ENCODE measurements at regions not wholly inside any gene's neighbourhood (a gene's known extent, or its start where the extent isn't known, plus 50 kb on each side); places are given as distances from the start of the nearest gene placed in this dataset.
A peak's percentile ranks its signal among the peaks of the same experiment; 100 is the strongest.

DNA sequence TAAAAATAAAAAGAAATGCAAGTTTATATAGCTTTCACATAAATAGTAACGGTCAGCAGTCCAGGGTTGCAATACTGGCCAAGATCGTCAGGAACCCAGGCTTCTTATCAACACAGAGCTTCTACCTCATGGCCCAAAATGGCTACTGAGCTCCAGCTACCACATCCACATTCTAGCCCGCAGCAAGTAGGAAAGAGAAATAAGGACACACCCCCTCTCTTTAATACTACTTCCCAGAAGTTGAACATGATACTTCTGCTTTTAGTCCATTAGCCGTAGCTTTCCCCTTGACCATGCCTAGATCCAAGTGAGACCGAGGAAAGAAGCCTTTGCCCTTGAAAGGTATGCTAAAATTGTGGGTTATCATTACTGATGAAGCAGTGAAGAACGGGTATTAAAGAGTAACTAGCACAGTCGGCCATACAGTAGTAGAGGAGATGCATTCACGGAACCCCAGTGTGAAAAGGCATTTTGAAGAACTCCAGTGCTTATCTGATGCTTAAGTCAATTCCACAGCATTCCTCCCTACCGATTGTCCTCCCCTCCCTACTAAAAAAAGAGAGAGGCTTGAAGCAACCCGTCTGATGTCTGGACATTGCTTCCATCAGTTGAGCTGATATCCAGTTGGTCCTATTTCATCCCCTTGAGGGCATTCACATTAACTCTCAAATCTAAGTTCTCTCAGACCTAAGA, 226.9 kb upstream of the RREB1 start (continued):
- TF ChIP-seq, protein P1, sequence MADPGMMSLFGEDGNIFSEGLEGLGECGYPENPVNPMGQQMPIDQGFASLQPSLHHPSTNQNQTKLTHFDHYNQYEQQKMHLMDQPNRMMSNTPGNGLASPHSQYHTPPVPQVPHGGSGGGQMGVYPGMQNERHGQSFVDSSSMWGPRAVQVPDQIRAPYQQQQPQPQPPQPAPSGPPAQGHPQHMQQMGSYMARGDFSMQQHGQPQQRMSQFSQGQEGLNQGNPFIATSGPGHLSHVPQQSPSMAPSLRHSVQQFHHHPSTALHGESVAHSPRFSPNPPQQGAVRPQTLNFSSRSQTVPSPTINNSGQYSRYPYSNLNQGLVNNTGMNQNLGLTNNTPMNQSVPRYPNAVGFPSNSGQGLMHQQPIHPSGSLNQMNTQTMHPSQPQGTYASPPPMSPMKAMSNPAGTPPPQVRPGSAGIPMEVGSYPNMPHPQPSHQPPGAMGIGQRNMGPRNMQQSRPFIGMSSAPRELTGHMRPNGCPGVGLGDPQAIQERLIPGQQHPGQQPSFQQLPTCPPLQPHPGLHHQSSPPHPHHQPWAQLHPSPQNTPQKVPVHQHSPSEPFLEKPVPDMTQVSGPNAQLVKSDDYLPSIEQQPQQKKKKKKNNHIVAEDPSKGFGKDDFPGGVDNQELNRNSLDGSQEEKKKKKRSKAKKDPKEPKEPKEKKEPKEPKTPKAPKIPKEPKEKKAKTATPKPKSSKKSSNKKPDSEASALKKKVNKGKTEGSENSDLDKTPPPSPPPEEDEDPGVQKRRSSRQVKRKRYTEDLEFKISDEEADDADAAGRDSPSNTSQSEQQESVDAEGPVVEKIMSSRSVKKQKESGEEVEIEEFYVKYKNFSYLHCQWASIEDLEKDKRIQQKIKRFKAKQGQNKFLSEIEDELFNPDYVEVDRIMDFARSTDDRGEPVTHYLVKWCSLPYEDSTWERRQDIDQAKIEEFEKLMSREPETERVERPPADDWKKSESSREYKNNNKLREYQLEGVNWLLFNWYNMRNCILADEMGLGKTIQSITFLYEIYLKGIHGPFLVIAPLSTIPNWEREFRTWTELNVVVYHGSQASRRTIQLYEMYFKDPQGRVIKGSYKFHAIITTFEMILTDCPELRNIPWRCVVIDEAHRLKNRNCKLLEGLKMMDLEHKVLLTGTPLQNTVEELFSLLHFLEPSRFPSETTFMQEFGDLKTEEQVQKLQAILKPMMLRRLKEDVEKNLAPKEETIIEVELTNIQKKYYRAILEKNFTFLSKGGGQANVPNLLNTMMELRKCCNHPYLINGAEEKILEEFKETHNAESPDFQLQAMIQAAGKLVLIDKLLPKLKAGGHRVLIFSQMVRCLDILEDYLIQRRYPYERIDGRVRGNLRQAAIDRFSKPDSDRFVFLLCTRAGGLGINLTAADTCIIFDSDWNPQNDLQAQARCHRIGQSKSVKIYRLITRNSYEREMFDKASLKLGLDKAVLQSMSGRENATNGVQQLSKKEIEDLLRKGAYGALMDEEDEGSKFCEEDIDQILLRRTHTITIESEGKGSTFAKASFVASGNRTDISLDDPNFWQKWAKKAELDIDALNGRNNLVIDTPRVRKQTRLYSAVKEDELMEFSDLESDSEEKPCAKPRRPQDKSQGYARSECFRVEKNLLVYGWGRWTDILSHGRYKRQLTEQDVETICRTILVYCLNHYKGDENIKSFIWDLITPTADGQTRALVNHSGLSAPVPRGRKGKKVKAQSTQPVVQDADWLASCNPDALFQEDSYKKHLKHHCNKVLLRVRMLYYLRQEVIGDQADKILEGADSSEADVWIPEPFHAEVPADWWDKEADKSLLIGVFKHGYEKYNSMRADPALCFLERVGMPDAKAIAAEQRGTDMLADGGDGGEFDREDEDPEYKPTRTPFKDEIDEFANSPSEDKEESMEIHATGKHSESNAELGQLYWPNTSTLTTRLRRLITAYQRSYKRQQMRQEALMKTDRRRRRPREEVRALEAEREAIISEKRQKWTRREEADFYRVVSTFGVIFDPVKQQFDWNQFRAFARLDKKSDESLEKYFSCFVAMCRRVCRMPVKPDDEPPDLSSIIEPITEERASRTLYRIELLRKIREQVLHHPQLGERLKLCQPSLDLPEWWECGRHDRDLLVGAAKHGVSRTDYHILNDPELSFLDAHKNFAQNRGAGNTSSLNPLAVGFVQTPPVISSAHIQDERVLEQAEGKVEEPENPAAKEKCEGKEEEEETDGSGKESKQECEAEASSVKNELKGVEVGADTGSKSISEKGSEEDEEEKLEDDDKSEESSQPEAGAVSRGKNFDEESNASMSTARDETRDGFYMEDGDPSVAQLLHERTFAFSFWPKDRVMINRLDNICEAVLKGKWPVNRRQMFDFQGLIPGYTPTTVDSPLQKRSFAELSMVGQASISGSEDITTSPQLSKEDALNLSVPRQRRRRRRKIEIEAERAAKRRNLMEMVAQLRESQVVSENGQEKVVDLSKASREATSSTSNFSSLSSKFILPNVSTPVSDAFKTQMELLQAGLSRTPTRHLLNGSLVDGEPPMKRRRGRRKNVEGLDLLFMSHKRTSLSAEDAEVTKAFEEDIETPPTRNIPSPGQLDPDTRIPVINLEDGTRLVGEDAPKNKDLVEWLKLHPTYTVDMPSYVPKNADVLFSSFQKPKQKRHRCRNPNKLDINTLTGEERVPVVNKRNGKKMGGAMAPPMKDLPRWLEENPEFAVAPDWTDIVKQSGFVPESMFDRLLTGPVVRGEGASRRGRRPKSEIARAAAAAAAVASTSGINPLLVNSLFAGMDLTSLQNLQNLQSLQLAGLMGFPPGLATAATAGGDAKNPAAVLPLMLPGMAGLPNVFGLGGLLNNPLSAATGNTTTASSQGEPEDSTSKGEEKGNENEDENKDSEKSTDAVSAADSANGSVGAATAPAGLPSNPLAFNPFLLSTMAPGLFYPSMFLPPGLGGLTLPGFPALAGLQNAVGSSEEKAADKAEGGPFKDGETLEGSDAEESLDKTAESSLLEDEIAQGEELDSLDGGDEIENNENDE (IDR thresholded peaks at IDR 0.05; ENCODE audit: low read depth, low read length): no peak
- no peak for TF ChIP-seq HNRNPH1 (optimal IDR thresholded peaks at IDR 0.05; ENCODE audit: low read depth, low read length)
- no peak for TF ChIP-seq ZNF668 (CRISPR knock-in tag; IDR thresholded peaks at IDR 0.05)
- TF ChIP-seq BCOR (IDR thresholded peaks at IDR 0.05): peak; percentile 97
- TF ChIP-seq EHMT2 (IDR thresholded peaks at IDR 0.05): no peak
- peak; percentile 78 for TF ChIP-seq HDAC2 (IDR thresholded peaks at IDR 0.05)
- no peak for TF ChIP-seq NFXL1 (CRISPR knock-in tag; IDR thresholded peaks at IDR 0.05)
- TF ChIP-seq CBX1 (IDR thresholded peaks at IDR 0.05; ENCODE audit: low read depth): 0 out of 2 replicates have a peak, but pooled peaks have one; percentile 45
- TF ChIP-seq U2AF1 (optimal IDR thresholded peaks at IDR 0.05; ENCODE audit: low read depth, low read length): no peak
- no peak for TF ChIP-seq TFAM (CRISPR knock-in tag; conservative IDR thresholded peaks at IDR 0.05)
- TF ChIP-seq CBX3 (IDR thresholded peaks at IDR 0.05; ENCODE audit: borderline replicate concordance in 1 of 2, low read length in 2 of 2): peak in 1 of 2 experiments; percentile 91; a peak in 1 of 3 replicates
- TF ChIP-seq RCOR1 (IDR thresholded peaks at IDR 0.05; ENCODE audit: borderline replicate concordance in 1 of 2, low read depth in 2 of 2, low read length in 2 of 2): peak; percentile 9 to 84; a peak in 3 of 4 replicates
- no peak for TF ChIP-seq SMARCB1 (IDR thresholded peaks at IDR 0.05; ENCODE audit: insufficient read length, low read depth)
- TF ChIP-seq PHTF2 (CRISPR knock-in tag; IDR thresholded peaks at IDR 0.05): no peak
- 0 out of 2 replicates have a peak, but pooled peaks have one; percentile 9 for TF ChIP-seq TCF3 (CRISPR knock-in tag; IDR thresholded peaks at IDR 0.05)
- TF ChIP-seq RBM25 (IDR thresholded peaks at IDR 0.05; ENCODE audit: low read depth, low read length, severe bottlenecking): peak; percentile 95
- TF ChIP-seq HDAC1 (IDR thresholded peaks at IDR 0.05): peak; percentile 37 to 54; a peak in 2 of 4 replicates
- no peak for TF ChIP-seq SMAD3 (CRISPR knock-in tag; conservative IDR thresholded peaks at IDR 0.05)
- no peak for TF ChIP-seq SIX5 (IDR thresholded peaks at IDR 0.05; ENCODE audit: borderline replicate concordance in 1 of 2, insufficient read depth in 1 of 2, low read depth in 1 of 2, low read length in 2 of 2)

Data from K562 (cell line).